OCI-LY1 (cell line): ENCODE measurements at regions not wholly inside any gene's neighbourhood (a gene's known extent, or its start where the extent isn't known, plus 50 kb on each side); places are given as distances from the start of the nearest gene placed in this dataset.

Experiments
- H2AFZ ChIP-seq: fragments of 200-600 bp; sonication (generic), shearing (Covaris generic); 2 replicates; pipeline ENCODE4 v1.6.0; 2014; ENCODE audit warnings: antibody characterized with exemption, mild to moderate bottlenecking, low read length
- H3F3A ChIP-seq: fragments of 200-600 bp; sonication (generic), shearing (Covaris generic); 2 replicates; pipeline ENCODE4 v1.6.0; 2014; ENCODE audit warnings: mild to moderate bottlenecking, antibody characterized with exemption, low read length, moderate library complexity; ENCODE audit not compliant: insufficient read depth
- H3K27ac ChIP-seq: fragments of 200-600 bp; sonication (generic); 2 replicates; pipeline ENCODE4 v1.5.1; 2014; ENCODE audit warnings: low read length, mixed run types, mild to moderate bottlenecking, low read depth; ENCODE audit not compliant: poor library complexity, severe bottlenecking
- H3K27me3 ChIP-seq: fragments of 200-600 bp; sonication (generic); 2 replicates; pipeline ENCODE4 v1.6.0; 2014; ENCODE audit warnings: antibody characterized with exemption, mild to moderate bottlenecking, low read length, moderate library complexity; ENCODE audit not compliant: insufficient read depth
- H3K36me3 ChIP-seq: fragments of 200-600 bp; sonication (generic); 2 replicates; pipeline ENCODE4 v1.6.1; 2014; ENCODE audit warnings: mild to moderate bottlenecking, antibody characterized with exemption, low read length, moderate library complexity, mixed read lengths; ENCODE audit not compliant: insufficient read depth
- H3K4me1 ChIP-seq: fragments of 200-600 bp; sonication (generic); 2 replicates; pipeline ENCODE4 v1.5.1; 2014; ENCODE audit warnings: mild to moderate bottlenecking, low read length, moderate library complexity; ENCODE audit not compliant: insufficient read depth, severe bottlenecking
- H3K4me2 ChIP-seq: fragments of 200-600 bp; sonication (generic), shearing (Covaris generic); 2 replicates; pipeline ENCODE4 v1.6.1; 2014; ENCODE audit warnings: low read length
- H3K4me3 ChIP-seq: fragments of 200-600 bp; sonication (generic); 2 replicates; pipeline ENCODE4 v1.5.1; 2014; ENCODE audit warnings: low read length, low read depth, mild to moderate bottlenecking, mixed read lengths; ENCODE audit not compliant: poor library complexity, severe bottlenecking
- H3K79me2 ChIP-seq: fragments of 200-600 bp; shearing (Covaris generic); 2 replicates; pipeline ENCODE4 v1.6.1; 2016; ENCODE audit warnings: mixed run types, low read length, mixed read lengths; ENCODE audit not compliant: insufficient read depth
- H3K9ac ChIP-seq: fragments of 200-600 bp; sonication (generic), shearing (Covaris generic); 2 replicates; pipeline ENCODE4 v1.6.1; 2014; ENCODE audit warnings: mild to moderate bottlenecking, low read length, mixed read lengths
- H3K9me2 ChIP-seq: fragments of 200-600 bp; sonication (generic), shearing (Covaris generic); 2 replicates; pipeline ENCODE4 v1.6.1; 2014; ENCODE audit warnings: low read depth, mild to moderate bottlenecking, low read length, mixed read lengths
- H3K9me3 ChIP-seq: fragments of 200-600 bp; shearing (Covaris generic); 2 replicates; pipeline ENCODE4 v1.6.1; 2014; ENCODE audit warnings: low read length, mixed read lengths
- H4K20me1 ChIP-seq: fragments of 200-600 bp; sonication (generic), shearing (Covaris generic); 2 replicates; pipeline ENCODE4 v1.6.0; 2016; ENCODE audit warnings: mild to moderate bottlenecking, low read length; ENCODE audit not compliant: insufficient read depth
- CTCF ChIP-seq: fragments of 200-600 bp; sonication (generic), shearing (Covaris generic); IDR thresholded peaks from 2 replicates; pipeline ENCODE4 v1.5.1; 2017; ENCODE audit warnings: mild to moderate bottlenecking, antibody characterized with exemption, low read length, moderate library complexity, mixed read lengths
- EZH2 ChIP-seq: fragments of 200-600 bp; sonication (generic), shearing (Covaris generic); IDR thresholded peaks from 2 replicates; pipeline ENCODE4 v1.8.0; 2017; ENCODE audit warnings: borderline replicate concordance, mixed run types, mild to moderate bottlenecking, antibody characterized with exemption, low read length, moderate library complexity, mixed read lengths

GRCh38 chr14:55771242-55771981 is 191.4 kb downstream of the KTN1 start:
- Histone ChIP-seq H3K27ac (no peak overlapping the region), H3K9ac (no peak overlapping the region), H3K9me3 (no peaks in the 10 kb centered on the region), H3K9me2 (no peaks in the 10 kb centered on the region), H3K4me1 (no peaks in the 10 kb centered on the region), H3K4me2 (no peak overlapping the region), H3K79me2 (no peaks in the 10 kb centered on the region), H3F3A (no peaks in the 10 kb centered on the region), H3K4me3 (no peak overlapping the region), H4K20me1 (no peaks in the 10 kb centered on the region), H3K27me3 (no peaks in the 10 kb centered on the region), H2AFZ (no peak overlapping the region), H3K36me3 (no peaks in the 10 kb centered on the region)
- TF ChIP-seq CTCF = no peak
- no peak for TF ChIP-seq EZH2

- Histone ChIP-seq H3K9me3 (no peaks in the 10 kb centered on the region), H3F3A (no peaks in the 10 kb centered on the region), H4K20me1 (no peaks in the 10 kb centered on the region), H2AFZ (no peak overlapping the region), H3K4me3 (no peak overlapping the region), H3K9ac (no peak overlapping the region), H3K79me2 (no peaks in the 10 kb centered on the region), H3K27ac (no peak overlapping the region), H3K4me2 (no peak overlapping the region), H3K9me2 (no peaks in the 10 kb centered on the region), H3K4me1 (no peaks in the 10 kb centered on the region), H3K27me3 (no peaks in the 10 kb centered on the region), H3K36me3 (no peaks in the 10 kb centered on the region)
- TF ChIP-seq CTCF (no peak), EZH2 (no peak)
Observed at GRCh38 chr14:55772486-55772885, 192.5 kb downstream of the KTN1 start.

GRCh38 chr14:55773312-55773711 is 193.3 kb downstream of the KTN1 start:
- no peak overlapping the region for H3K4me2 ChIP-seq
- no peak overlapping the region for H3K4me3 ChIP-seq
- no peak overlapping the region for H3K27ac ChIP-seq
- H3K79me2 ChIP-seq = no peaks in the 10 kb centered on the region
- no peak for TF ChIP-seq EZH2
- no peak for TF ChIP-seq CTCF
- no peaks in the 10 kb centered on the region for H3K4me1 ChIP-seq
- H3K9ac ChIP-seq = no peak overlapping the region
- no peaks in the 10 kb centered on the region for H3K9me3 ChIP-seq
- no peaks in the 10 kb centered on the region for H3K36me3 ChIP-seq
- H3F3A ChIP-seq = no peaks in the 10 kb centered on the region
- H3K27me3 ChIP-seq = no peaks in the 10 kb centered on the region
- H4K20me1 ChIP-seq = no peaks in the 10 kb centered on the region
- no peak overlapping the region for H2AFZ ChIP-seq
- H3K9me2 ChIP-seq = no peaks in the 10 kb centered on the region
